GM21723 (cell line): ENCODE measurements at regions not wholly inside any gene's neighbourhood (a gene's known extent, or its start where the extent isn't known, plus 50 kb on each side); places are given as distances from the start of the nearest gene placed in this dataset.

Source experiments
- ATAC-seq: cut with Tn5 transposase; IDR thresholded peaks from one replicate; pipeline ENCODE4 v1.9.1; 2021; ENCODE audit warnings: mild to moderate bottlenecking, moderate library complexity; ENCODE audit not compliant: unreplicated experiment

DNA sequence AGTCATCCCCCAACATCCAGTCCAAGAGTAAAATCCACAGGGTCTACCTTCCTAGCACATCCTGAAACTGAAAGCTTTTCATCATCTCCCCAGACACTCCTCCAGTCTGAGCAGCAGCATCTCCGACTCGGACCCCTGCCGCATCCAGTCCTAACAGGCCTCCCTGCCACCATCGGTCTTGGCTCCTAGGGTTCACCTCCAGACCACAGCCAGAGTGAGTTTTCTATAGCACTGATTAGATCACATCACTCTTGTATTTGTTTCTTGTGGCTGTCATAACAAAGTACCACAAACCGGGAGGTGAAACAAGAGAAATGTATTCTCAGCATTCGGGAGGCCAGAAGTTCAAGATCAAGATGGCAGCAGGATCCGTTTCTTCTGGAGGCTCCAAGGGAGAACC lies 187.8 kb downstream of the TOMM20 start:
- ATAC-seq = no peak

- ATAC-seq = no peak
These were observed 189.7 kb downstream of the TOMM20 start for GRCh38 chr1:234938924-234939323.

DNA sequence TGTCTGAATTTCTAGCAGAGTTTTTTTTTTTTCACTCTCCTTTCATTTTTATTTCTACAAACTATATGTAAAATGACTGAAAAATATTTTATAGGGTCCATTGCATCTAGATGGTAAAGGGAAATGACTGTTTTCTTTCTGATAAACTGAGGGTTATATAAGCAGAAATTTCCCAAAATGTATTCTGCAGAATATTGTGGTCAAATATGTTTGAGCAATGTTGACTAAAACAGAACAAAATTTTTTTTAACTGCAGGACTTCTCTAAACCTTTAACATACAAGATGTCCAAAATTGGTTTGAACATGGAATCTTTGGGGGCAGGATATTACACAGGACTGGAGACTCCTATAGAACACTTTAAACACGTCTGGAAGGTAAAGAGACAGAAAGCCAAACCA lies 190.5 kb downstream of the TOMM20 start:
- no peak for ATAC-seq

- ATAC-seq = no peak
These were observed 191.8 kb downstream of the TOMM20 start for GRCh38 chr1:234936612-234937389.

- no peak for ATAC-seq
These were observed 194.0 kb downstream of the TOMM20 start for GRCh38 chr1:234934611-234935033.

DNA sequence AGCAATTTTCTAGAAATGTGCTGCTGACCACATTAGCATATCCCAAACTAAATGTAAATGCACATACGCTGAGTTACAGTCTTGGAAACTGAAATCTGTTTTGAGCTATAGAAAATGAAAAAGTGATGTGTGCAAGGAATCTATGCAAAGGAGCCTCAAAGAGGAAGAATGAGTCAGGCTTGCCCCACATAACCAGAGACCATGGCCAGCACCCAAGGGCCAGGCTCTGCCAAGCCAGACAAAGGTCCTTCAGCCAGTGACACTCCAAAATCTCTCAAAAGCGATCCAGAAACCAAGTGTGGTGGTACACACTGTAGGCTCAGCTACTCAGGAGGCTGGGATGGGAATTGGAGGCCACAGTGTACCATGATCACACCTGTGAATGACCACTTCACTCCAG lies 195.2 kb downstream of the TOMM20 start:
- ATAC-seq = peak; percentile 91

GRCh38 chr1:234932511-234933430 lies 195.9 kb downstream of the TOMM20 start:
- ATAC-seq = peak; percentile 37

- ATAC-seq = no peak
These were observed 196.5 kb downstream of the TOMM20 start for GRCh38 chr1:234932106-234932505.

GRCh38 chr1:234931404-234931973 lies 197.1 kb downstream of the TOMM20 start:
- ATAC-seq = no peak

- no peak for ATAC-seq
These were observed 199.3 kb downstream of the TOMM20 start for GRCh38 chr1:234929369-234929768.

DNA sequence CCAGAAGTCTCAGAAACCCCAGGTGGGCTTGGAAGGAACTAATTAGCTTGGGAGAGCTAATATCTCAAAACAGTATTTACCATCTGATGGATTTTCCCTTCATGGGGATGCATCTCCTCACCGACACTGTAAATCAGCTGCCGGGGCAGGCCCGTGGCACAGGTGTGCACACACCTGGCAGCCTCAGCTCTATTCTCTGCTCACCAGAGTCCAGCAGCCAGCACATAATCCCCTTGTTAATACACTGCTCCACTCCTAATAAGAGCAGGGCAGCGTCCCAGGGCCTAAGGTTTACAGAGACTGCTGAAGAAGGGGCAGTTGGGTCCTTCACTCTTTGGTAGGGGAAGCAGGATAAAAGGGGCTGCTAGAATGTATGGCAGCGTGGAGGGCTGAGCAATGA lies 200.0 kb downstream of the TOMM20 start:
- ATAC-seq = no peak

DNA sequence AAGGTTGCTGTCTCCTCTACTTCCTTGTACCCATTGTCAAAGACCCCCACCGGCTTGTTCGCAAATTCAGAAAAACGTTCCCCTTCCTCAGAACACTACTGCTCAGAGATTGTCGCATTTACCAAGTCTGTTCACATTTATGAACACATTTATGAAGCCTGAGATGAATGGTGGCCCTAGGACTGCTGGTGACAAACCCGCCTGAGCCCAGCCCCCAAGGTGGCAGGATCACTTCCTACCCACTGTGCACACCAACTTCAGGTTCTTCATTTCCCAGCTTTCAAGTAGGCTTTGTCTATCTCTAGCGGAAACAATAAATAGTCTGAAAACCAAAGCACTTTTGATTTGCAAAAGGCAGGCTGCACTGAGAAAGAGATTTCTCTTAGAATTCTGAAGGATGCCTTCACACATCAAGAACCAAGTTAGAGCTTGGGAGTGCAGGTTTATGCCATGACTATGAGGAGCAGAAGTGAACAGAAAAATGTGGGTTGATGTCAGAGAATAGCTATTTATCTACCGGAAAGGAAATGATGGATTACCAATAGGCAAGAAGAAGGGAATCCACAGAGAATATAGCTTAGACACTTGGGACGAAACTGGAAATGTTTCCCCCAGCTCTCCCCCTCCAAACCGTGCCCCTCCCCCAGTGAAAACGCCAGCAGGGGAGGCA lies 200.5 kb downstream of the TOMM20 start:
- ATAC-seq = no peak

DNA sequence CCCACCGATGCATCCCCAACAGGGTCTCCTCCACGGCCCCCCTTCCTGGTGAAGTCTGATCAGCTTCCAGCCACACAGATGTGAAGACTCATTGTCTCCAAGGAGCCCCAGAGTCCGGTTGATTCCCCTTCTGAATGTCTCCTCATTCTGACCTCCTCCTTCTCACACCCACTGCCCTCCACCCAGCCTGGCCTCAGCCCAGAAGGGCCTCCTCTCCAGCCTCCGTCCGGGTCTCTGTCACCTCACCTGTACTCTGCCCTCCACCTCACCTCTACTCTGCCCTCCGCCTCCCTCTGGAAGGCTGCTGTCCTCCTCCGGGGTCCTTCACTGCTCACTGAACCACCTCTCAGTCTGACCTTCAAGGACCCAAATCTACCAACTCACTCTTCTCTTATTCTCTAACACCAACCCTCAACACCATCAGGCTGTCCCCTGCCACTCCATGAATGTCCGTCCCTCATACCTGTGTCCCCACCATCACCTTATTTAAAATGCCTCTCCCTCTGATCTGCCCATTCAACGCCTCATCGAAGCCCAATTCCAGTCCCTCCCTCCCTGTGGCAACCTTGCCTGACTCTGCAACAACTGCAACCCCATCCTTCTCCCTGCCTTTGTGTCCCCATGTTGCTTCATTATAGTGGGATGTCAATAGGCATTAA lies 201.2 kb downstream of the TOMM20 start:
- peak; percentile 2 for ATAC-seq

DNA sequence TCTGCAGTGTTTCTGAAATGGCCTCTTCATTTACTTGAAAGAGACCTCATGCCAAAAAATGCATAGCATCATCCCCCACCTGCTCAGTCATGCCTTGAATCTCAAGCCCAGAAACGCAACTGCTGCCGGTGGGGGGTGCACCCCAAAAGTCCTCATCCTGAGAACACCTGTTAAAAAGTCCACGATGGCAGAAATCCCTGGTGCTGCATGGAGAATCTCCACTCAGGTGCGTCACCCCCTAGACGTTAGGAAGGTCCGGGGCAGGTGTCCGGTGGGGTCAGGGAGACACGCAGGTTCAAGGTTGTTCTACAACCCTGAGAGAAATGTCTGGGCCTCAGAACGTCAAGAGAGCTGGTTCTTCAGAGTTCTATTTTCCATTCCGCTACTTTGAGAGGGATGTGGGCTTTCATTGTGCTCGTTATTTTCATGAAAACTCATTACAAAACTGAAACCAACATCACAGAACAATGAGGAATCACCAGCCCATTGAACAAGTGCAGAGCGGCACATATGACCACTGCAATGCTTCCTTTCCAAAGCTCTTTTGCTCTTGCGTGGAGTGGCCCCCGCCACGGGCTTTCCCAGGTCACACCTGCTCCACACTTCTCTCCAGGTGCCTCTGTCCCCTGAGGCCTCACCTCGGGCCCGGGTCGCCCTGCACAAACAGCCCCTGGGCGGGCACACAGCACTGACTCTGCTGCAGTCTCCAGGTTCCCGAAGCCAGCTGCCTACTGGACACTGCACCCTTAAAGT lies 201.9 kb downstream of the TOMM20 start:
- peak; percentile 82 for ATAC-seq

DNA sequence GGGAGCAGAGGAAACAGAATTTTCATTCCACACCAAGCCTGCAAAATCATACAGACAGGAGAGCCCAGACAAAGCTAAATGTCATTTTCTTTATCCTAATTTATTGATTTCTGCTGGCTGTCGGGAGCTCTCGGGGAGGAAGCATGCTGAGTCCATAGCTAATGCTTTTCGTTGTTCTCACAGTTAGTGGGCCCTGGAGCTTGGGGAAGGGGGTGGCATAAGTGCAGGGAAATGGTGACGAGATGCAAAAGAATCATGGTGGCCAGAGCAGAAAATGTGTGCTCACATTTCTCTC lies 202.4 kb downstream of the TOMM20 start:
- no peak for ATAC-seq

- no peak for ATAC-seq
These were observed 203.0 kb downstream of the TOMM20 start for GRCh38 chr1:234925440-234926263.

- ATAC-seq = no peak
These were observed 203.9 kb downstream of the TOMM20 start for GRCh38 chr1:234924450-234925355.

GRCh38 chr1:234923626-234924025 lies 205.0 kb downstream of the TOMM20 start:
- no peak for ATAC-seq
